HG03460 (cell line): ENCODE measurements at regions not wholly inside any gene's neighbourhood (a gene's known extent, or its start where the extent isn't known, plus 50 kb on each side); places are given as distances from the start of the nearest gene placed in this dataset.

Source experiments
- ATAC-seq: cut with Tn5 transposase; IDR thresholded peaks from one replicate; pipeline ENCODE4 v1.9.1; 2021; ENCODE audit not compliant: unreplicated experiment

- ATAC-seq: no peak
Observed at GRCh38 chr3:35505181-35505580, 134.1 kb upstream of the ARPP21 start.

- ATAC-seq: no peak
Observed at GRCh38 chr3:35505772-35506171, 133.6 kb upstream of the ARPP21 start.

GRCh38 chr3:35519936-35520335 is 119.4 kb upstream of the ARPP21 start:
- ATAC-seq: no peak

GRCh38 chr3:35521196-35521595 is 118.1 kb upstream of the ARPP21 start:
- ATAC-seq: no peak

GRCh38 chr3:35522450-35522849 is 116.9 kb upstream of the ARPP21 start:
- no peak for ATAC-seq

DNA sequence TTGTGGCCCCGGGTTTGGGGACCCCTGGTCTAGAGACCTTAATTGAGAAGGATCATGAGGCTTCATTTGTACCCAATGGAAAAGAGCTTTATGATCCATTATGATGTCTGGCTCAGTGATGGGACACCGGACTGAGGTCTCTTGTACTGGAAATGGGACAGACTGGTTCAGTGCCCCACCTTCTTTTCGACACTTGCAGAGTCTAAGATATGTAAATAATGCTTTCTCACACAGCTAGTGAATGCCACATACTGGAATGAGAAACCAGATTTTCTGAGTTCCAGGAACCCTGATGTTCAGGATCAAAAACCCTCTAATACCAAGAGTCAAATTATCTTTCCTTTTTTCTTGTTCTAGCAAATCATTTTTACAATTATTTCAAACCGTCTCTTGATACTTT is 116.3 kb upstream of the ARPP21 start:
- no peak for ATAC-seq

- ATAC-seq: no peak
Observed at GRCh38 chr3:35523838-35524237, 115.5 kb upstream of the ARPP21 start.

- ATAC-seq: no peak
Observed at GRCh38 chr3:35524856-35525255, 114.5 kb upstream of the ARPP21 start.

- ATAC-seq: no peak
Observed at GRCh38 chr3:35528728-35529127, 110.6 kb upstream of the ARPP21 start.

DNA sequence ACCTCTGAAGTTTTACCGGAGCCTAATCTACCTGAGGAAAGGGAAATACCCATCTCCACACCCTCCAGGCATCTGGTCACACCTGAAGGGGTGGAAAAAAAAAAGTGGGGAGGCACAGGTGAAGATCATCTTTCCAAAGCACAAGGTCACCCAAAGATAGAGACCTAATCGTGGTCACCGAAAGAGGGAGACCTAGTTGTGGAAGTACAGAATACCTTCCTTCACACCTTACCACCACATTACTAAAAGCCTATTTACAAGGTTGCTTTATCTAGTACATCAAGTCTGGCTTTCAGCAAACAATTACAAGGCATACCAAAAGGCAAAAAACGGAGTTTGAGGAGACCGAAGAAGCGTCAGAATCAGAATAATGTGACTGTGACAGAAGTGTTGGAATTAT is 110.0 kb upstream of the ARPP21 start:
- ATAC-seq: no peak

GRCh38 chr3:35537265-35537664 is 102.1 kb upstream of the ARPP21 start:
- no peak for ATAC-seq

- ATAC-seq: no peak
Observed at GRCh38 chr3:35544976-35545375, 94.3 kb upstream of the ARPP21 start.

GRCh38 chr3:35549690-35550089 is 89.6 kb upstream of the ARPP21 start:
- ATAC-seq: no peak

DNA sequence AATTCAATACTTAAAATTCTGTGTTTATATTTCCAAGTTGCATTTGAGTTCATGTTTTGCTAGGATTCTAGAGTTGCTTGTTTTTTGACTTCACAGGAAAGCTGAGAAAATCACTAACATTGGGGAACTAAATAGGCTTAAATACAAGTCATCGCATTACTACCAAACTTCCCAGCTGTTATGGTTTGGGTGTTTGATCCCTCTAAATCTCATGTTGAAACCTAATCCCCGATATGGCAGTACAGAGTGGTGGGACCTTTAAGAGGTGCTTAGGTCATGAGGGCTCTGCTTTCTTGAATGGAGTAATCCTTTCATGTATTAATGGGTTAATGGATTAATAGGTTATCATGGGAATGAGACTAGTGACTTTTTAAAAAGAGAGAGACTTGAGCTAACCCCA is 77.2 kb upstream of the ARPP21 start:
- ATAC-seq: no peak

- ATAC-seq: no peak
Observed at GRCh38 chr3:35565048-35565447, 74.3 kb upstream of the ARPP21 start.
